Stimulated activated CD8-positive, alpha-beta memory T cell treated with anti-CD3 and anti-CD28 coated beads, Interleukin-7, amount 100 ng/mL, for 4 hours (primary cell): ENCODE measurements at regions not wholly inside any gene's neighbourhood (a gene's known extent, or its start where the extent isn't known, plus 50 kb on each side); places are given as distances from the start of the nearest gene placed in this dataset.

Source experiments
- DNase-seq, 2 donors: peaks; one replicate each; pipeline ENCODE4 v3.0.0-alpha.2; 2020; ENCODE audit warnings: low read depth in 2 of 2

DNA sequence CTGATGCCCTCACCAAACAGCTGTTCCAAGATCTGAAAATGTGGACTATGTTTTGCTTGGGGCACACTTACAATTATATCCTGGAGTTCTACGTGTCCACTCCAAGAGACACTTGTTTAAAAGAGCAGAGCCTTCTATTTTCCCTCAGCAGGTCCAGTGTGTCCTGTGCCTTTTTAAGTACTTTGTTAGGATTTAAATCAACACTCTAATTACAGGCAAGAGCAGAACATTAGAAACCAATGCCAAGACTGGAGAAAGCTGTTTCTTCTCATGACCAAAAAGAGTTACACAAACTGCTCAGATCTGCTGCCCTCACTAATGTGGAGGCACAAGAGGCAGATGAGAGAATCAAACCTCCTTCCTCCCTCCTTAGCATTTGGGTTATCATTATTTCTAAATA is 452.9 kb downstream of the LMO4 start:
- DNase-seq = no peak

DNA sequence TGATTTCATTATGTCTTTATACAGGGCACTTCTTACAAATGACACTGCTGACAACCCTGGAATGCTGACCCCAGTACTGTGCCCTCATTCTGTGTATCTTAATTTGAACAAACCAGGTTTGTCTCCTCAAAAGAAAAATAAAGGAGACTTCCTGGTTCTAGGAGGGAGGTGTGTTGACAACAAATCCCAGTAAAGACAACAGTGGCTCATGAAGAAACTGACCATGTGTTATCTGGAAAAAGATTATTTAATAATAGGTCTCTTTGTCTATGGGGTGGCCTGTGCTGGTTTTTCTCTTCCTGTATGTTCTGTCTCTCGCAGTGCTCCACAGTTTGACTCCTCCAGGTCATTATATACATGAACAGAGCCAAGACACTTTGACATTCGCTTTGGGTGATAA is 454.6 kb downstream of the LMO4 start:
- DNase-seq = no peak

DNA sequence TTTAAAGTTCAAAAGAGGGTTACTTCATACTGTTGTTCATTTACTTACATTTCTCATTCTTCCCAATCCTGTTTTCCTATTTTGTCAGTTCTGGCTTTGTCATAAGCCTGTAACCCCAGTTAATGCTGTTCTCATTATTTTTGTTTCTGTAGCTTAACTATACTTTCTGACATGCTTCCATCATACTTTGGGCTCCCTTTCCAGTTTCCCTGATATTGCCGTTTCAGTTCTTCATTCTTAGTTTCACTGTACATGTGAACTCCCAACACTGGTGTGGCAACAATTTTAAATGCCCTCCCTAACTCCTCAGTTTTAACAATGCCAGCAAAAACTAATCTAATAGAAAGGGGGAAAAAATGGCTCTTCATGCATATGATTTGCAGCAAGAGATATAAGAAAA is 456.7 kb downstream of the LMO4 start:
- DNase-seq = no peak

DNA sequence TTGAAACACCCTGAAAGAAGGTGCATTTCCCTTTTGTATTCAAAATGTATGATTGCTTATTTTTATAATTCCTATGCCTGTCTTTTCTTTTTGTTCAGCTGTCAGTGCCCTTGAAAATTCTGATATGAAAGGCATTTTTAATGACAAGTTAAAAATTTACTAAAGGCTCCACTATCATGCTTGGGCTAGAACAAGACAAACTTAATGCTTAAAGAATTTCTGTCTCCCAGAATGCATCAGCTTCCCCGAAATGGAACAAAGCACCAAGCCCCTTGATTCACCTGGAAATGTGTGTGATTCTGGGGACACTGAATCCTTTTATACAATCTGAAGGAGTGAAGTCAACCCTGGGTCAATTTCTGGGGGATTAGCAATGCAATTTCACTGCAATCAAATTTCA is 457.5 kb downstream of the LMO4 start:
- no peak for DNase-seq

DNA sequence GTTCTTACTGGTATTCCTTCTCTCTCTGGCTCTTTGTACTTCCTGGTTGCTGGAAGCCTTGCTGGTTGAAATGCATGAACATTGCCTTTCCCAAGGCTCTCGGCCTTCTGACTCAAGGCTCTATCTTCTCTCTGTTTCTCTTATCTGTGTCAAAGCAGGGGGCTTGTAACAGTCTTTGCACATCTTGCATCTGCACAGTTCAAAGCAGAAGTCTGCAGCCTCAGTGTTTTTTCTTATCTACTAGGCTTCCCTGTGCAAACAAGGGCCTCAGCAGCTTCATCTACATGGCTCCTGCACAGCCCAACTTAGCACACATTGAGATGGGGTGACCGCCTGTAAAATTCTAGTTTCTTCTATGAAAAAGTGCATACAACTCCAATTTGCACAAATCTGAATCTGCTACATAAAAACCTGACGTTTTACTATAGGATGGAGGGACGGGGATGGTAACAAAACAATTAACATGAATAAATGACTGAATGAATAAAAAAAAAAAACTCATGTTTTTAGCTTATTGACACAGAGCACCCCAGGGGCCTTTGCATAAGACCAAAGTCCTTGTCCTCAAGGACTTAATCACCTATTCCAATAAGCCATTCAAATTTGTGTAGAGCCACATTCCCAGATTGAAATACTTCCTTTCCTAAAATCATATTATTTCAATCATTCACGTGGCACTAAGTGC is 458.3 kb downstream of the LMO4 start:
- DNase-seq = no peak

DNA sequence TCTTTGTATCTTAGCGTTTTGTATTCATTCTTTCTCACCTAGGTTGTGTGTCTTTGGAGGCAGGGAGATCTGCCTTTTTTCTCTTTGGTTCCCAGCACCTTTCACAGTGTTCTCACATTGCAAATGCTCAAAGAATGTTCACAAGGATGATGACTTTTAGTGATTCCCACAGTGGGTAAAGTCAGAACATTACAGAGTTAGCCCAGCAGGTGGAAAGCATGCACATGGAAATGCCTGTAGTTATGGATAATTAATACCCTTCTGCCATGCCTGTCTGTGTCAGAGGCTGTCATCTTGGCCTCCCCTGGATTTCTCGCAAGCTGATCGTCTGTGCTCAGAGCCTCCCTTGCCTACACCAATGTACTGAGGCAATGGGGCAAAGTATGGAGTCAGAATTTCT is 458.9 kb downstream of the LMO4 start:
- no peak for DNase-seq

DNA sequence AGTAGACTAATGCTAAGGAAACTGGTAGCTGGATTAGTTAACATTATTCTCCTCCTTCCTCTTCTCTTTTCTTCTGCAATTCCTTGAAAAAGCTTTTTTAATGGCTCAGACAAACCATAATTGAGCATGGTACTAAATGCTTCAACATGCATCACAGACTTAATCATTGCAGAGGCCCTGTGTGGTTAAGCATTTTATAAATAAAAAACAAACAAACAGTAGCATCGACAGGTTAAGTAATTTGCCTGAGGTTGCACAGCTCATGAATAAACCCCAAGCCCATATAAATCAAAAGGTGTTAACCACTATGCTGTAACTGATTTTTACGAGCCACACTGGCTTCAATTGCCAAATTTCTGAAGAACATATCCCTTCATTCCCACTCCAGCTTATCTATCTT is 462.1 kb downstream of the LMO4 start:
- no peak for DNase-seq

DNA sequence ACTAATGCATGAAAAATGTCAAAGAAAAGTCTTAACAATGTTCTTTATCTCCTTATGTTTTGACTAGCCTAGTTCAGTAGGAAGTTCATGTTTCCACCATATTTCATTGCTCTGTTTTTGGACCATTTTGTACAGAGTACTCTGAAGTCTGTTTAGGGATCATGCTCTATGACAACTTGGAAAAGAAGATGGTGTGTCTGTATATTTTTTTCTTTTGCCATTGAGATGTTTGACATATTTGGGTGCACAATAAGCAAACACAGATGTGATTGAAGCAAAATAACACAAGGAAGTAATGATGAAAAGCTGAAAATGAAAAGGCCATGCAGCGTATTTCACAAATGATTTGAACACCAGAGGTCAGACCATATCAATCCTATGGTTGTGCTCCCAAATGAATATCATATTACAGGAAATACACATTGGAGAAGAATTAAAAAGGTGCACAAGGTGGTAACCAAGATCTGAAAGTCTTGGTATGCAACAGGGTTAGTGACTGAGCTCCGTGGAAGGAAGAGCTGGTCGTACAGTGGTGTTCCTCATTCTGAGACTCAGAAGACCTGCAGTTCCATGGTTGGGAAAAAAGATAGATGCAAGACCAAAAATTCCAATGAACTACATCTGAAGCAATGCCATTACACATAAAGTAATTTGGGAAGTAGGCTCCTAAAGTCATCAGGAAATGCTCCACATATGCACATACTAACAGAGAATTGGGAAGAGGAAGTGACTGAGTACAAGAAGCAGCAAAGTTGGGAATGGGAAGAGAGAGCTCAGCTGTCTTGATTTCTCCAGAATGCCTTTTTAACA is 463.5 kb downstream of the LMO4 start:
- no peak for DNase-seq

DNA sequence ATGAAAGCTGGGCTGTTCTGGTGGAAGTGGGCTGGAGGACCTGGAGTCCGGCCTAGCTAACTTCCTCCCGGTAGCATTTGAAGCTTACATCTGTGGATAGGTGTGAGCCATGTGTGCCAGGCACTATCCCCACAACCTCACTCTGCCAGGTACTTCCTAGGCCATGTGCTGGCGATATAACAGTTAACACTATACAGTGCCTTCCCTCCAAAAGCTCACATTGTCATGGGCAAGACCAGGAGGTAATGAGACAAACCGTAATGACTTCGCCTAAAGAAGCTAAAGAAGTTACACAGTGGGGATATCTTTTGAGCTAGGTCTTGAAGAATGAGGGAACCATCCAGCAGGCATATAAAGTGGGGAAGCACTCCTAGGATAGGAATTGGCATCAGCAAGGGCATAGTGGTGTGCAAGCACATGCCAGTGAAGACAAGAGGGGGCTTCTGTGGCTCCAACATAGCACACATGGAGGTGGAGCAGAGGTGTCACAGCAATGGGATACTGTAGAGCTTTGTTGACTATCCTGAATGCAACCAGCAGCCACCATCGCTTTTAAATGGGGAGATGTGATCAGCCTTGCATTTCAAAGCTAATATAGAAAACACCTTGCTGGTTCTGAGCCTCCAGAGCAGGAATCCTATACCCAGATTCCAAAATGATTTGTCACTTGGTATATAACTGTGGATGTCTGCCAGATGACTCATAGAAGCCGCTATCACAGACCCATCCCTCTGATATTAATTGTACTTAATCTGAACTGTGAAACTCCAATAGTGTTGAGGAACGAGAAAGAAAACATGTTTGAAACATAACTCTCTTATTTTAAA is 466.3 kb downstream of the LMO4 start:
- DNase-seq = no peak

DNA sequence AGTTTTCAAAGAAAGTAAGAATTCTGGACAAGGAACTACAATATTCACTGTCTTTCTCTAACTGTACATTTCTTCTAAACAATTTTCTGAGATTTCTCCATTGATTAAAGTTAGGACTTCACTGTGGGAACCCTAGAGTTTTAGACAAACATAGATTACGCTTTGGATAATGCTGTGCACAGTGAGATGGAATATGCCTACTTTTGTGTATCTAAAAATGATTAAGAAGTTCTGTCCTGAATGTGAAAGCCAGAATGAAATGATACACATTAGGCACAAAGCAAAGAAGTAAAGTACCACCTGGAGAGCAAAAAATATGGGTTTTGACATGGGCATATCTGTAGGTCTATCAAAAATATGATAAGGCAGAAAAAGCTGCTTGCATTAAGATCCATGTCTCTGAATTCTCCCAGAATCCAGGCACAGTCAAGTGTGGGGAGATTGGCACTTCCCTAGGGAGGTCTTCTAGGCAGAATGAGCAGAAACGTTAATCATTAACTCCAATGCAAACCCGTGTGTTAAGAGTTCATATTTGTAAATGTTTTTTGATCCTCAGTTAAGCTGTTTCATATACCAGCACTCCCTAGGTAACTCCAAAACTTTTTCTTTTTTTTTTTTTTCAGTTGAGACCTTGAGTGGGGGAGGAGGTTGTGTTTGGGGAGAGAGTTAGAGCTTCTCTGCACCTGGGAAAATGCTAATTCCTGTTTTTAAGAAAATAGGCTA is 467.1 kb downstream of the LMO4 start:
- DNase-seq = no peak

DNA sequence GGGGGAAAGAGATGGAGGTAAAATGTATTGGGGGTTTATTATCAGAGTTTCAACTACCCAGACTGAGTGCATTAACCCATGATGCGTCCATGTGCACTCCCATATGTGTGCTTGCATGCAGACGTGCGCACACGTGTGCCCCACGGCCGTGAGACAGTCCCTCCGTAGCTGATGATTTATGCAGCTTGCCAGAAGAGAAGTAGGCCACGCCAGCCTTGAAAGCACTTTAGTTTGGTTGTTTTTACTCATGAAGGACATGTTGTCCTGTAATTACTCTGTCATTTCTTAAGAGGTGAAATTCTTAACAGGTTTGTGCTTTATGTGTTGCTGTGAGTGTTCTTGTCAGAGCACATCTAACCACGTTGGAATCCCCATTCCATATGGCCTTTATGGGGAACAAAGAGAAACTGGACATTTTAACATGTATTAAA is 467.8 kb downstream of the LMO4 start:
- DNase-seq = no peak

DNA sequence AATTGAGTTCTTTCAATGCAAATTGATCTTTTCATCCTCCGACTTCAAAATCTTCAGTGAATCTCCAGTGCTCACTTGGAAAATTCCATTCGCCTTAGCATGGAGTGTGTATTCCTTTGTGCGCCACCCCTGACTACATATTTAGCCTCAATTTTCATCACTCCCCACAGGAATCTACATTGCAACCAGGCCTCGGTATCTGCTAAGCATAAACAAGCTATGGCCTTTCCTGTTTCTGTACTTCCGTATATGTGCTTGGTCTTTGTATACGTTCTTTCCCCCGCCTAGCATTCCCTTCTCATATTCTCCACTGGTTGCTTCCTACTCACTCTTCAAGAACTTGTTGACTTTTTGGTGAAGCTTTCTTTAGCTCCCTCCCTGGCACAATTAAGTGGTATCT is 470.8 kb downstream of the LMO4 start:
- no peak for DNase-seq

DNA sequence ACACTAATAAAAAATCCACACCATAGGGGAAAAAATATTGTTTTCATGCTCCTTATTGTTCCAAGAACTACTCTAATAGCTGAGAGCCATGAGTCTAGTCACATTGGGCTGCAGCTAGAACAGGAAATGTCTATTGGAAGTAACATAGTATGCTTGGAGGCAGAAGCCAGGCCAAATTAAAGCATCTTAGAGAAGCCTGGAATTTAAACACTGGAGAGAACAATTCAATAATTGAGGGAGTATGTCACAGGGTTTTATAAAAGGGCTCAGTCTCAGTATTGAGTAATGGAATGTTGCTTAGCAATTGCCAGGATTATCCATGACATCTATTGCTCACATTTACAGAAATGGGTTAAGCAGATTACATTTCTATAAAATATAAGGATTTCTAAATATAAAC is 471.3 kb downstream of the LMO4 start:
- DNase-seq = no peak

DNA sequence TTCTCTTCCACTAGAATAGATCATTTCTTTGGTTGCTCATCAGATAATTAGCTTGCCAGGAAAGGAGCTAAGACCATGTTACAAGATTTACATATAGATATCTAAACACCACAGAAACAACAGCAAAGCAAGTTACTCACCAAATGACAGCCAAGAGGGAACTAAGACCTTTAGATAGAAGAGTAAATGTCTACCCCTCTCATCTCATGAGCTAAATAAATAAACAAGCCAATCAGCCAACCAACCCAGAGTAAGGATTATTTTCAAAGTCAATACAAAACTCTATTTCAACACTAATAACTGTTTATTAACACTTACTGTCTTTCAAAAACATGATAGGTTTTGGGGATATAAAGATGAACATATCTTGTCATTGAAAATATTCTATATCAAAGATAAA is 474.7 kb downstream of the LMO4 start:
- no peak for DNase-seq

DNA sequence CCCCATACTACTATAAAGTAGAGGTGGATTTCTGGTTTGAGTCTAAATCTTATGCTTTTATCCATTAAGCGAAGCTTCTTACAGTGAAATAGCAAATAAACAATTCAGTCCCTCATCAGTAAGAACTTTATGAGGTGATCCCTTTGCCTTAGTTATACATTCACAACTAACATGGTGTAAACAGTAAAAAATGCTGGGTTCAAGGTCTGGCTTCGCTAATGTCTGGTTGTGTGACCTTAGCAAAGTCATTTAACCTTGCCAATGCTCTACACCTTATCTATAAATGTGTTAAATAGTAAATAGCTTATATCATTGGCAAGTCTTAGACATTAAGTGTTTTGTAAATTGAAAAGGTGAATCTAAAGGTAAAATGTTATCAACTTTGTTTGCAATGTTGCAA is 475.4 kb downstream of the LMO4 start:
- no peak for DNase-seq

DNA sequence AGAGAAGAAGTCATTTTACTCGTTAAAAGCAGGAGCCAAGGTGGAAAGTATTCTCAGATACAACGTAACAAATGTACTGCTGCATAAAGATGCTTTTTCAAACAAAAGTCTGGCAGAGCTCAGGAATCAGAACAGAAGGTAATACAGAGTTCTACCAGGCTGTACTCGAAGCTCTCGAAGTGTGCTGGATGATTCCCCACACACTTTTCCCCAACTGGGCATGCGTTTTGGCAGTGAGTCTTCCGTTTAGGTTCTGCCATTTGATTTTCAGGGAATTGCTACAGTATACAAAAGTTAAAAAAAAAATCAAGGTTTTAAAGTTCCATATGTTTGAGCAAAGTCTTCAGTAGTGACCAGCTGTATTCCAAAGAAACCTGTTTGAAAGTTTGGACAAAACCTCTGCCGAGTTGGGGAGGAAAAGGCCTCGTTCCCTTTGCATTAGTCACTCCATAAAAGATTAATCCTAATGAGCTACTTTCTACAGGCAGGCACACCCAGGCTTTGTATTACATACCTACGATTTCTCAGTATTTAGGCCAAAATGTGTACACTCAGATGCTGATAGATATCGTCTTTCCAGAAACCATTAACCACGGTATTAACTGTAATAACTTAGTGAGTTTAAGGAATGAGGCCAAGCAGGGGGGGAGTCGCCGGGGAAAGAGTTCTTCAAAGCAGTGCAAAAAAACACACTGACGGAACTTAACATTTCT is 477.1 kb downstream of the LMO4 start:
- DNase-seq = no peak

DNA sequence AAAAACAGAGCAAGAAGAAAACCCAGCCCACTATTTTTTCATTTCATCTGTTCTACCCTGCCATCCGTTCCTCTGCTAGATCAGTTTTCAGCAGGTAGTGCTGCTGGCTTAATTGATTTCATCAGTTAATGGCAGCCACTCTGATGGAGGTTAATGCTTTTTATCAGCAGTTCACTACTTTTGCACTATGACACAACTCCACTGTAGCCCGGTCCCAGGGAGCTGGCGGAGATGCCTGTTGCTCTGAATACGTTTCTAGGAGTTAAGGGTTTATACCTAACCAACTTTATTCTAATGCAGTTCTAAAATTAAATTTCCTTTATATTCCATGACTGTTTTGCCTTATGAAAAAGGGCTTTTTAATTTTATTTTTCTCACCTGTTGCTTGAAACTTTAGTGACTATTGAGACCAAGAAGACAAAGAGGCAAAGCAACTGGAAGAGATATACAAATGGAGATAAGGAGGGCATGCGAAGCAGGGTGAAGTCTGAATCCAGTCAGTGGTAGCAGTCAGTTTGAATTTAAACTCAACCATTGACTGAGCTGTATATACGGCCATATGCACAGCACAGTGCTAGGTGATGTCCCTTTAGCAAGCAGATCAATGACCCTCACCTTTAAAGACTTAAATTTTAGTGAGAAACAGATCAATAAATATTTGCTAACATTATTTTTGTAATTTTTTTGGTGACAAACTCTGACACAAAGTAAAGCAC is 477.9 kb downstream of the LMO4 start:
- no peak for DNase-seq

DNA sequence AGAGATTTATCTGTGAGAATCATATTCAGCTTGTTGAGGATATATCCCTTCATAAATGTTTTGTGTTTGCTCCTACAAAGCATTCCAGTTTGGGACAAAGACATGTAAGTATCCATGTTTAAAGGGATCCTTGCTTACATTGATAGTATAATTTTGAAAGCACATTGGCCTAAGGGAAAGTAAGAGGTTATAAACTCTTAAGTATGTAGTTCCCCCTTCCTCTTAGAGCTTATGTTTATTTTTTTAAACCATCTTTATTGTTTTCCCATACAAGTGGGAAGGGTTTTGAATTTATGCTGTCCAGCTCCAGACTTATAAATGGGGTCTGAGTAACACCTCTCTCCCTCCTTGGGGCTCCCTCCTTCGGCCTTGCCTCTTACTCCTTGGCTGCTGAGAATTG is 481.5 kb downstream of the LMO4 start:
- no peak for DNase-seq

DNA sequence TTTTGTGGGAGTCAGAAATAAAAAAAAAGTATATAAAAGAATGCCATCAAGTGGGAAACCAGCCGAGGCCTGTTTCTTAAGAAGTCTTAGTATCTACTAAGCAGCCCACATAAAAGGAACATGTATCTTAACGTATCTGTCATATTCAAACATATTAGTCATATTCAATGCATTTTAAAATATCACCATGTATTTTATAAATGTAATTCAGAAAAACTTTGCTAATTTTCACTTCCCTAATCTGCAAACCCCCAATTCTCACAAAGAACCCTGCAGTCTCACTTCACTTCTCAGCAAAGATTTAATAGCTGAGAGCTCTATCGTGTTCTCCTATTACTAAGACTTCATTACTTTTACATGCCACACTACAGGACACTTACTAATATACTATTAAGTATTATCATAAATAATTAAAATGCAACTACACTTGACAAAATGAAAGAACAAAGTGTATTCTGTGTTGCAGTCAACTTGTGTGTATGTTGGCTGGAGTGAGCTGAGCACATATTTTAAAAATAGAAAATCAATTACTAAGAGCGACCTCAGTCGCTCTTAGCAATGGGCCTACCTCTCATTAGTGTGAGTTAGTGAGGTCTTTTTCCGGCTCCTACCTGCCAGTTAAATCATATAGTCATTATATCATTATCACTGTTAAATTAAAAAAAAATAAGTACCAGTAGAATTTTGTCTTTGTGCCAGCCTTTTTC is 484.3 kb downstream of the LMO4 start:
- DNase-seq = no peak

DNA sequence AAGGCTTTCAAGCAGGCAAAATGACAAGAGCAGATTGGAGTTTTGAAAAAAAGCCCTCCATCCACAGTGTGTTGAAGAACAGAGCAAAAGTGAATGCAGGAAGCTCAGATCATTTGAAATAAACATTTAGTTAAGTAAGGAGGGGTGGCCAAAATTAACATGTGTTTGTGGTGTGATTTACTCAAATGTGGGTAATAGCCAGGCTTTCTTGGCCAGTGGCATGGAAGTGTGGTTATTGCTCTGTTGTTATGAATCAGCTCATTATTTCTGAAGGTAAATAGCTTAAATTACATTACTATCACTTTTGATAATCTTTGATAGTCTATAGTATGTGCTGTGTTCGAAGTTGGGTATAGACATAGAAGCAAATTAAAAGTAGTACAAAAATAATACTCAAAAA is 485.9 kb downstream of the LMO4 start:
- DNase-seq = no peak
